ENCODE measurements at regions not wholly inside any gene's neighbourhood (a gene's known extent, or its start where the extent isn't known, plus 50 kb on each side); places are given as distances from the start of the nearest gene placed in this dataset.

DNA sequence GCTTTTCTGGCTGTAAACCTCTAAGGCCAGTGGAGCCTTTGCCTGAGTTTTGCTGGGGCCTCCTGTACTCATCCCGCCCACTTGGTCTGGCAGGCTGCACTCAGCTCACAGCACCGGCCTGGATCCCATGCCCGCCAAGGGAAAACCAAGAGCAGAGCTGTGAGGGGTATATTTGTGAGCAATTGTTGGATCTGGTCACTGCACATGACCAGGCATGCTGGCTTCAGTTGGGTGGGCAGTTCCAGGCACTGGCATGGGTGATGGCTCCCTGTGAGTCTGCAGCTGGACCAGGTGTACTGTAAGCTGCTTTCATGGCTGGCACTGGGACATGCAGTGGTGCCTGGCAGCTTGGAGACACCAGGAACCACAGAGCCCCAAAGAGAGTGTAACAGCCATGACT lies 563.1 kb upstream of the RGS18 start (continued):
- TF ChIP-seq, protein P1, sequence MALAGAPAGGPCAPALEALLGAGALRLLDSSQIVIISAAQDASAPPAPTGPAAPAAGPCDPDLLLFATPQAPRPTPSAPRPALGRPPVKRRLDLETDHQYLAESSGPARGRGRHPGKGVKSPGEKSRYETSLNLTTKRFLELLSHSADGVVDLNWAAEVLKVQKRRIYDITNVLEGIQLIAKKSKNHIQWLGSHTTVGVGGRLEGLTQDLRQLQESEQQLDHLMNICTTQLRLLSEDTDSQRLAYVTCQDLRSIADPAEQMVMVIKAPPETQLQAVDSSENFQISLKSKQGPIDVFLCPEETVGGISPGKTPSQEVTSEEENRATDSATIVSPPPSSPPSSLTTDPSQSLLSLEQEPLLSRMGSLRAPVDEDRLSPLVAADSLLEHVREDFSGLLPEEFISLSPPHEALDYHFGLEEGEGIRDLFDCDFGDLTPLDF (CRISPR knock-in tag; IDR thresholded peaks at IDR 0.05): no peak
- TF ChIP-seq FOXK1 (CRISPR knock-in tag; IDR thresholded peaks at IDR 0.05): no peak

DNA sequence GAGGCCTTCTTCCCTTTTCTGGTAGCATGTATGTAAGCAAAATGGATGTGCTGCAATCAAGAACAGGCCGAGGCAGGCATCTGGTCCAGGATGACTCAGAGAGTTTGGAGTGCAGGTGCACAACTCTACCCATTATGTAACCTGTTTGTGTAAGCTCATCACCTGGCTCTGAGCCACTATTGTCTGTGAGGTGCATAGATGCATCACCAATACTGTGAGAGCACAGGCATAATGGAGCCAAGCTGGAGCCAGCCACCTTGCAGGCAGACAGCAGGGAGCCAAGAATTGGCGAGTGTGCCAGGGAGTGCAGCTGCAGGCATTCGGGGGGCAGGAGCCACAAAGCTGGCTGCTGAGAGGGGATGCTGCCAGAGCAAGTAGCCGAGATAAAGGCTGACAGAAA lies 549.9 kb upstream of the RGS18 start:
- H3K27ac Mint-ChIP-seq: no peak overlapping the region
- H3K36me3 Mint-ChIP-seq: no peaks in the 10 kb centered on the region; the same call in 1 of the 2 replicates
- no peak overlapping the region for H3K4me3 Mint-ChIP-seq
- ChIA-PET POLR2A (interaction anchor here (1.0 kb wide), 1 partner anchor 13 kb away, joined by 3 read pairs; no protein-coding TSS in a partner anchor), CTCF (no interaction called here)
- TF ChIP-seq ATF1 (CRISPR knock-in tag; IDR thresholded peaks at IDR 0.05) (no peak), ZNF138 (CRISPR knock-in tag; conservative IDR thresholded peaks at IDR 0.05) (no peak), RORB (CRISPR knock-in tag; IDR thresholded peaks at IDR 0.05) (no peak), NR3C1 (CRISPR knock-in tag; conservative IDR thresholded peaks at IDR 0.05; ENCODE audit: low read depth) (no peak), TEAD1 (CRISPR knock-in tag; IDR thresholded peaks at IDR 0.05) (no peak), NR1H2 (CRISPR knock-in tag; IDR thresholded peaks at IDR 0.05) (no peak), PRRX2 (CRISPR knock-in tag; IDR thresholded peaks at IDR 0.05) (no peak), JAZF1 (CRISPR knock-in tag; IDR thresholded peaks at IDR 0.05) (no peak)
- TF ChIP-seq, protein P2, sequence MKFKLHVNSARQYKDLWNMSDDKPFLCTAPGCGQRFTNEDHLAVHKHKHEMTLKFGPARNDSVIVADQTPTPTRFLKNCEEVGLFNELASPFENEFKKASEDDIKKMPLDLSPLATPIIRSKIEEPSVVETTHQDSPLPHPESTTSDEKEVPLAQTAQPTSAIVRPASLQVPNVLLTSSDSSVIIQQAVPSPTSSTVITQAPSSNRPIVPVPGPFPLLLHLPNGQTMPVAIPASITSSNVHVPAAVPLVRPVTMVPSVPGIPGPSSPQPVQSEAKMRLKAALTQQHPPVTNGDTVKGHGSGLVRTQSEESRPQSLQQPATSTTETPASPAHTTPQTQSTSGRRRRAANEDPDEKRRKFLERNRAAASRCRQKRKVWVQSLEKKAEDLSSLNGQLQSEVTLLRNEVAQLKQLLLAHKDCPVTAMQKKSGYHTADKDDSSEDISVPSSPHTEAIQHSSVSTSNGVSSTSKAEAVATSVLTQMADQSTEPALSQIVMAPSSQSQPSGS (CRISPR knock-in tag; IDR thresholded peaks at IDR 0.05; ENCODE audit: borderline replicate concordance, low read depth): no peak
- TF ChIP-seq, protein P3, sequence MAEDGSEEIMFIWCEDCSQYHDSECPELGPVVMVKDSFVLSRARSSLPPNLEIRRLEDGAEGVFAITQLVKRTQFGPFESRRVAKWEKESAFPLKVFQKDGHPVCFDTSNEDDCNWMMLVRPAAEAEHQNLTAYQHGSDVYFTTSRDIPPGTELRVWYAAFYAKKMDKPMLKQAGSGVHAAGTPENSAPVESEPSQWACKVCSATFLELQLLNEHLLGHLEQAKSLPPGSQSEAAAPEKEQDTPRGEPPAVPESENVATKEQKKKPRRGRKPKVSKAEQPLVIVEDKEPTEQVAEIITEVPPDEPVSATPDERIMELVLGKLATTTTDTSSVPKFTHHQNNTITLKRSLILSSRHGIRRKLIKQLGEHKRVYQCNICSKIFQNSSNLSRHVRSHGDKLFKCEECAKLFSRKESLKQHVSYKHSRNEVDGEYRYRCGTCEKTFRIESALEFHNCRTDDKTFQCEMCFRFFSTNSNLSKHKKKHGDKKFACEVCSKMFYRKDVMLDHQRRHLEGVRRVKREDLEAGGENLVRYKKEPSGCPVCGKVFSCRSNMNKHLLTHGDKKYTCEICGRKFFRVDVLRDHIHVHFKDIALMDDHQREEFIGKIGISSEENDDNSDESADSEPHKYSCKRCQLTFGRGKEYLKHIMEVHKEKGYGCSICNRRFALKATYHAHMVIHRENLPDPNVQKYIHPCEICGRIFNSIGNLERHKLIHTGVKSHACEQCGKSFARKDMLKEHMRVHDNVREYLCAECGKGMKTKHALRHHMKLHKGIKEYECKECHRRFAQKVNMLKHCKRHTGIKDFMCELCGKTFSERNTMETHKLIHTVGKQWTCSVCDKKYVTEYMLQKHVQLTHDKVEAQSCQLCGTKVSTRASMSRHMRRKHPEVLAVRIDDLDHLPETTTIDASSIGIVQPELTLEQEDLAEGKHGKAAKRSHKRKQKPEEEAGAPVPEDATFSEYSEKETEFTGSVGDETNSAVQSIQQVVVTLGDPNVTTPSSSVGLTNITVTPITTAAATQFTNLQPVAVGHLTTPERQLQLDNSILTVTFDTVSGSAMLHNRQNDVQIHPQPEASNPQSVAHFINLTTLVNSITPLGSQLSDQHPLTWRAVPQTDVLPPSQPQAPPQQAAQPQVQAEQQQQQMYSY (CRISPR knock-in tag; IDR thresholded peaks at IDR 0.05): no peak
- ATAC-seq (no peak; the same call in 1 of the 2 replicates), DNase-seq (ENCODE audit: low spot score) (no peak)
- H3K9me3 Mint-ChIP-seq: peaks cover 14% of the 10 kb centered on the region
- peaks cover 22% of the 10 kb centered on the region for H3K4me1 Mint-ChIP-seq
- H3K27me3 Mint-ChIP-seq (ENCODE audit: low read depth): no peaks in the 10 kb centered on the region; the same call in 1 of the 2 replicates

DNA sequence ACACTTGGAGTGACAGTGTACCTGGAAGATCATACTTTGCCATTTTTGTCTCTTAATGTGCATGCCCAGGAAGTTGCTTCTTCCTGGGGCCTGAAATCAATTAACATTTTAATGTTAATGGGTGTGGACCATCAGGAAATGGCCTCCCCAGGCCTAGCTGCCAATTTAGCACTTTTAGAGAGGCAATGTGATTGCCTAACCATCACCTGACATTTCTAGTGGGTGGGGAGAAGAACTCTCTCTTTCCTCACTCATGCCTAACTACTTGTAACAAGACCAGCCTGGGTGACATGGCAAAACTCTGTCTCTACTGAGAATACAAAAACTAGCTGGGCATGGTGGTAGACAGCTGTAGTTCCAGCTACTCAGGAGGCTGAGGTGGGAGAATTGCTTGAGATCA lies 549.0 kb upstream of the RGS18 start:
- peaks cover 14% of the 10 kb centered on the region for H3K9me3 Mint-ChIP-seq
- ChIA-PET POLR2A (interaction anchor here (1.0 kb wide), 1 partner anchor 14 kb away, joined by 3 read pairs; no protein-coding TSS in a partner anchor), CTCF (no interaction called here)
- peaks cover 22% of the 10 kb centered on the region for H3K4me1 Mint-ChIP-seq
- ATAC-seq (no peak), DNase-seq (ENCODE audit: low spot score) (no peak)
- H3K27me3 Mint-ChIP-seq (ENCODE audit: low read depth): no peaks in the 10 kb centered on the region; the same call in 1 of the 2 replicates
- H3K4me3 Mint-ChIP-seq: no peak overlapping the region
- no peaks in the 10 kb centered on the region; the same call in 1 of the 2 replicates for H3K36me3 Mint-ChIP-seq
- H3K27ac Mint-ChIP-seq: no peak overlapping the region
- no peak for TF ChIP-seq PRRX2 (CRISPR knock-in tag; IDR thresholded peaks at IDR 0.05)
- TF ChIP-seq ZNF121 (CRISPR knock-in tag; IDR thresholded peaks at IDR 0.05): 0 out of 2 replicates have a peak, but pooled peaks have one; percentile 65

DNA sequence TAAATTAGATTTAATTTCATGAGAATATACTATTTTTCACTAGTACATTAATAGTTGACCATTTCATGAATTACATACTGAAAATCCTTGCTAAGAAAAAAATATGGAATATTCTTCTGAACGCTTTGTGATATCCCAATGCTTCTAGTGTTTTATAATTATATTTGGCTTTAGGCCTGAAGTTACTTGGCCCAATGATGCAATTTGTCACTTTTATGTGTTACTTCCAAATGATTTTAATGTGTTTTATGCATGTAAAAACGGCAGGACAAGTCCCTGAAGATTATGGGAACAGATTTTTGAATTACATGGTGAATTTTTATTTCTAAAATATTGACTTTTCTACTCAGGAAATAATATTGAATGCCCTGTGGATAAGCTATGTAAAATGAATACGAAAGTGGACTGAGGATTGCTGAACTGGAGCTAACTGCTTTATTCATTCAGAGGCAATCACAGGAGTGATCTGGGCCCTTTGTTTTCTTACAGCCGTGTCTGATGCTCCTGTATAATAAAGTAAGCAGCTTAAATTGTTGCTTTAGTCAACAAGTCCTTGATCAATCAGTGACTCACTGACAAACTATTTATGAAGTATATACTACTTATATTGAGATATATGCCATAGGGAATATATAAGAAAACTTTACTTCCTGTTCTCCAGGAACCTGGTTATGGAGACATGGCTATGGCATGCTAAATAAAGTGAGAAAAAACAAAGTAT lies 543.0 kb upstream of the RGS18 start:
- DNase-seq (ENCODE audit: low spot score): no peak
- TF ChIP-seq NR3C1 (CRISPR knock-in tag; conservative IDR thresholded peaks at IDR 0.05; ENCODE audit: low read depth) (no peak), FOXJ3 (CRISPR knock-in tag; IDR thresholded peaks at IDR 0.05; ENCODE audit: borderline replicate concordance) (no peak), RORB (CRISPR knock-in tag; IDR thresholded peaks at IDR 0.05) (no peak), TP53 (CRISPR knock-in tag; IDR thresholded peaks at IDR 0.05) (no peak), ZNF263 (CRISPR knock-in tag; IDR thresholded peaks at IDR 0.05; ENCODE audit: low read depth) (no peak), MXD4 (CRISPR knock-in tag; IDR thresholded peaks at IDR 0.05; ENCODE audit: borderline replicate concordance) (no peak), NFATC4 (CRISPR knock-in tag; IDR thresholded peaks at IDR 0.05) (no peak), OVOL2 (CRISPR knock-in tag; IDR thresholded peaks at IDR 0.05; ENCODE audit: borderline replicate concordance) (no peak), NR1H2 (CRISPR knock-in tag; IDR thresholded peaks at IDR 0.05) (no peak), ZNF671 (CRISPR knock-in tag; IDR thresholded peaks at IDR 0.05) (no peak)
- TF ChIP-seq, protein P4, sequence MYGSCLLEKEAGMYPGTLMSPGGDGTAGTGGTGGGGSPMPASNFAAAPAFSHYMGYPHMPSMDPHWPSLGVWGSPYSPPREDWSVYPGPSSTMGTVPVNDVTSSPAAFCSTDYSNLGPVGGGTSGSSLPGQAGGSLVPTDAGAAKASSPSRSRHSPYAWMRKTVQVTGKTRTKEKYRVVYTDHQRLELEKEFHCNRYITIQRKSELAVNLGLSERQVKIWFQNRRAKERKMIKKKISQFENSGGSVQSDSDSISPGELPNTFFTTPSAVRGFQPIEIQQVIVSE (CRISPR knock-in tag; IDR thresholded peaks at IDR 0.05; ENCODE audit: borderline replicate concordance): no peak
- H3K4me3 Mint-ChIP-seq: no peak overlapping the region
- H3K9me3 Mint-ChIP-seq: no peaks in the 10 kb centered on the region
- H3K27ac Mint-ChIP-seq: no peak overlapping the region
- H3K36me3 Mint-ChIP-seq: no peaks in the 10 kb centered on the region
- ChIA-PET CTCF (no interaction called here), POLR2A (no interaction called here)
- H3K27me3 Mint-ChIP-seq (ENCODE audit: low read depth): no peaks in the 10 kb centered on the region
- ATAC-seq: no peak
- no peaks in the 10 kb centered on the region for H3K4me1 Mint-ChIP-seq
